ENCODE measurements at regions not wholly inside any gene's neighbourhood (a gene's known extent, or its start where the extent isn't known, plus 50 kb on each side); places are given as distances from the start of the nearest gene placed in this dataset.

DNA sequence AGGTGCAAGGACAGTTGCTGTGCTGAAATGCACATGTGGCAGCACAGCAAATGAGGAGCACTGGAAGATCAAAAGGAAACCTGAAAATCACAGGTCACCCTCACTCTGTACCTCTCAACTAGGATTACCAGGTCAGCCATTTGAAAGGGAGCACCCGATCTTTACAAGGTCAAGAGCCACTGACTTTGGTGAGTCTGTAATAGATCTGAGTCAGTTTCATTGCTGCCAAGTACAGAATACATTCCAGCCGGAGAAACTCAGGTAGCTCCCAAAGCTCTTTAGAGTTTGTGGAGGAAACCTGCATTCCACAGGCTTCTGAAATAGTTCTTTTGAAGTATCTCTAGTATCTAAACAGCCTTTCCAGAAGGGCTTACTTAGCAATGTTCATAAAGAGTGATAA is 217.5 kb downstream of the SNX13 start:
- Histone ChIP-seq H3F3A (ENCODE audit: control insufficient read depth, insufficient read depth) (no peaks in the 10 kb centered on the region), H3K27me3 (ENCODE audit: control insufficient read depth, low read length) (no peaks in the 10 kb centered on the region), H3K27ac (ENCODE audit: low read depth, low read length) (no peak overlapping the region), H3K4me2 (ENCODE audit: low read length) (no peak overlapping the region), H3K4me3 (ENCODE audit: low read length) (no peak overlapping the region), H3K36me3 (ENCODE audit: control insufficient read depth, low read length) (no peaks in the 10 kb centered on the region), H3K79me2 (ENCODE audit: control insufficient read depth, low read length) (no peaks in the 10 kb centered on the region), H3K9me3 (ENCODE audit: control insufficient read depth, insufficient read depth, low read length) (no peaks in the 10 kb centered on the region), H4K20me1 (ENCODE audit: control insufficient read depth, insufficient read depth, low read depth, low read length) (no peaks in the 10 kb centered on the region), H3K4me1 (ENCODE audit: control insufficient read depth, low read length) (no peaks in the 10 kb centered on the region), H3K9me2 (replicated peaks; ENCODE audit: control insufficient read depth, low read length) (no peaks in the 10 kb centered on the region)
- no peak for TF ChIP-seq EZH2phosphoT487 (IDR thresholded peaks at IDR 0.05; ENCODE audit: borderline replicate concordance, low read length)
- TF ChIP-seq, protein P1, sequence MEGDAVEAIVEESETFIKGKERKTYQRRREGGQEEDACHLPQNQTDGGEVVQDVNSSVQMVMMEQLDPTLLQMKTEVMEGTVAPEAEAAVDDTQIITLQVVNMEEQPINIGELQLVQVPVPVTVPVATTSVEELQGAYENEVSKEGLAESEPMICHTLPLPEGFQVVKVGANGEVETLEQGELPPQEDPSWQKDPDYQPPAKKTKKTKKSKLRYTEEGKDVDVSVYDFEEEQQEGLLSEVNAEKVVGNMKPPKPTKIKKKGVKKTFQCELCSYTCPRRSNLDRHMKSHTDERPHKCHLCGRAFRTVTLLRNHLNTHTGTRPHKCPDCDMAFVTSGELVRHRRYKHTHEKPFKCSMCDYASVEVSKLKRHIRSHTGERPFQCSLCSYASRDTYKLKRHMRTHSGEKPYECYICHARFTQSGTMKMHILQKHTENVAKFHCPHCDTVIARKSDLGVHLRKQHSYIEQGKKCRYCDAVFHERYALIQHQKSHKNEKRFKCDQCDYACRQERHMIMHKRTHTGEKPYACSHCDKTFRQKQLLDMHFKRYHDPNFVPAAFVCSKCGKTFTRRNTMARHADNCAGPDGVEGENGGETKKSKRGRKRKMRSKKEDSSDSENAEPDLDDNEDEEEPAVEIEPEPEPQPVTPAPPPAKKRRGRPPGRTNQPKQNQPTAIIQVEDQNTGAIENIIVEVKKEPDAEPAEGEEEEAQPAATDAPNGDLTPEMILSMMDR (IDR thresholded peaks at IDR 0.05; ENCODE audit: low read depth, low read length, poor library complexity, severe bottlenecking) = no peak

DNA sequence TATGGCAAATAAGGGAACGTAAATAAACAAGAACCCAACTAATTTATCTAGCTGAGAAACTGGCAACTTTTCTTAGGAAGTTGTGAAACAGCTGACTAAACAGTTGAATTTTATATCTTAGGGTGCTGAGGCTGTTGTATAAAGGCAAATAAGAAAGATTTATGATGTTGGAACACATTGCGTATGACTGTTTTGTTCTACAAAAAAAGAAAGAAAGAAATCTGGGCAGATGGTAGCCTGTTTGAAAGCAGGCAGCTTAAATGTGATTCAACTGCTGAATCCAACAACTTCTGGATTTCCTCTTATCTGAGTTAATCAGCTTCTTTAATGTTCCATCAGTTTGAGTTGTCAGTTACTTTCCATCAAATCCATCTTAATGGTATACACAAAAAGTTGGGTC is 214.5 kb downstream of the SNX13 start:
- H3K4me3 ChIP-seq (ENCODE audit: low read length) = no peak overlapping the region
- no peaks in the 10 kb centered on the region for H3K9me2 ChIP-seq (replicated peaks; ENCODE audit: control insufficient read depth, low read length)
- TF ChIP-seq EZH2phosphoT487 (IDR thresholded peaks at IDR 0.05; ENCODE audit: borderline replicate concordance, low read length) = no peak
- TF ChIP-seq, protein P1 (IDR thresholded peaks at IDR 0.05; ENCODE audit: low read depth, low read length, poor library complexity, severe bottlenecking) = no peak
- H3F3A ChIP-seq (ENCODE audit: control insufficient read depth, insufficient read depth) = no peaks in the 10 kb centered on the region
- H3K36me3 ChIP-seq (ENCODE audit: control insufficient read depth, low read length) = no peaks in the 10 kb centered on the region
- H3K27ac ChIP-seq (ENCODE audit: low read depth, low read length) = no peak overlapping the region
- no peaks in the 10 kb centered on the region for H3K9me3 ChIP-seq (ENCODE audit: control insufficient read depth, insufficient read depth, low read length)
- H4K20me1 ChIP-seq (ENCODE audit: control insufficient read depth, insufficient read depth, low read depth, low read length) = no peaks in the 10 kb centered on the region
- H3K79me2 ChIP-seq (ENCODE audit: control insufficient read depth, low read length) = no peaks in the 10 kb centered on the region
- H3K4me1 ChIP-seq (ENCODE audit: control insufficient read depth, low read length) = no peaks in the 10 kb centered on the region
- H3K4me2 ChIP-seq (ENCODE audit: low read length) = no peak overlapping the region
- no peaks in the 10 kb centered on the region for H3K27me3 ChIP-seq (ENCODE audit: control insufficient read depth, low read length)

DNA sequence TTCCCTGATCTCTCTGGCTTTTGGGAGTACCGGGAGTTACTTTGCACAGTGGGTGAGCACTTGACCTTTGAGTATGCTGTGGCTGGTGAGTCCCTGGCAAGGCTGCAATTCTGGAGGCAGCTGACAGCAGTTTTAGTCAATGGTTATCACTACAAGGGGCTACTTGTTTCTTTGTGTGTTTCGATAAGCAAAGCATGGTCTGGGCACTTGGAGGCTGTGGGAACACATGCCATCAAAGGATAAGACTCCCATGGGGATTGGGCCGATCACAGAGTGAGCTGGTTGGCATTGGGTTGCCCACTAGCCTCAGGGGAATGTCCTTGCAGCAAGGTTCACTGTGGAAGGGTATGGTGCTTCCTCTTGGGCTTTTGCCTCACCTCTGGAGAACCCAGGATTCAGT is 208.2 kb downstream of the SNX13 start:
- Histone ChIP-seq H3K4me3 (ENCODE audit: low read length) (no peak overlapping the region), H3K27me3 (ENCODE audit: control insufficient read depth, low read length) (no peaks in the 10 kb centered on the region), H3K4me2 (ENCODE audit: low read length) (no peak overlapping the region), H3K9me3 (ENCODE audit: control insufficient read depth, insufficient read depth, low read length) (no peaks in the 10 kb centered on the region; the same call in 1 of the 2 replicates), H3F3A (ENCODE audit: control insufficient read depth, insufficient read depth) (no peaks in the 10 kb centered on the region), H3K27ac (ENCODE audit: low read depth, low read length) (no peak overlapping the region), H3K4me1 (ENCODE audit: control insufficient read depth, low read length) (no peaks in the 10 kb centered on the region), H3K79me2 (ENCODE audit: control insufficient read depth, low read length) (no peaks in the 10 kb centered on the region), H4K20me1 (ENCODE audit: control insufficient read depth, insufficient read depth, low read depth, low read length) (no peaks in the 10 kb centered on the region), H3K9me2 (replicated peaks; ENCODE audit: control insufficient read depth, low read length) (no peaks in the 10 kb centered on the region), H3K36me3 (ENCODE audit: control insufficient read depth, low read length) (no peaks in the 10 kb centered on the region)
- TF ChIP-seq EZH2phosphoT487 (IDR thresholded peaks at IDR 0.05; ENCODE audit: borderline replicate concordance, low read length) = no peak
- TF ChIP-seq, protein P1 (IDR thresholded peaks at IDR 0.05; ENCODE audit: low read depth, low read length, poor library complexity, severe bottlenecking) = no peak

All from DOHH2 (cell line).